H54 (cell line): ENCODE measurements at regions not wholly inside any gene's neighbourhood (a gene's known extent, or its start where the extent isn't known, plus 50 kb on each side); places are given as distances from the start of the nearest gene placed in this dataset.
"Not testable (repeated sequence)": the region's sequence is repeated elsewhere in the genome, so short reads cannot be mapped to it uniquely, and the experiment has no call there.

Experiments used
- DNase-seq: peaks from one replicate; pipeline ENCODE4 v3.0.0; 2011; ENCODE audit warnings: low spot score, mixed read lengths; ENCODE audit not compliant: insufficient read length
- FAIRE-seq: peaks from 3 replicates; lab custom pipeline; 2011; peaks lifted over from hg19 to GRCh38; lab: Jason Lieb, UNC
- POLR2A ChIP-seq: IDR thresholded peaks from 2 replicates; pipeline ENCODE4 v1.6.1; 2011; ENCODE audit warnings: low read depth, mild to moderate bottlenecking, low read length

- FAIRE-seq, result no peak
- no peak for DNase-seq
- TF ChIP-seq POLR2A, result no peak
Observed at GRCh38 chr5:116880601-116881000, 306.0 kb upstream of the SEMA6A start.

GRCh38 chr5:116880150-116880549 lies 305.5 kb upstream of the SEMA6A start:
- TF ChIP-seq POLR2A, result no peak
- DNase-seq (no peak), FAIRE-seq (no peak)

GRCh38 chr5:116876240-116876840 lies 301.7 kb upstream of the SEMA6A start:
- no peak for TF ChIP-seq POLR2A
- DNase-seq (no peak), FAIRE-seq (no peak)

GRCh38 chr5:116872986-116873385 lies 298.4 kb upstream of the SEMA6A start:
- DNase-seq (no peak), FAIRE-seq (no peak)
- TF ChIP-seq POLR2A, result no peak

GRCh38 chr5:116872486-116872885 lies 297.9 kb upstream of the SEMA6A start:
- FAIRE-seq, result no peak
- DNase-seq, result no peak

GRCh38 chr5:116867825-116868224 lies 293.2 kb upstream of the SEMA6A start:
- FAIRE-seq, DNase-seq: not testable (repeated sequence)

More at GRCh38 chr5:116872486-116872885, 297.9 kb upstream of the SEMA6A start:
- no peak for TF ChIP-seq POLR2A

GRCh38 chr5:116865651-116866050 lies 291.0 kb upstream of the SEMA6A start:
- no peak for DNase-seq
- TF ChIP-seq POLR2A, result no peak
- FAIRE-seq, result no peak

GRCh38 chr5:116864838-116865190 lies 290.2 kb upstream of the SEMA6A start:
- DNase-seq, result no peak
- no peak for TF ChIP-seq POLR2A
- FAIRE-seq, result no peak

- no peak for TF ChIP-seq POLR2A
- FAIRE-seq (no peak), DNase-seq (no peak)
Observed at GRCh38 chr5:116864157-116864837, 289.7 kb upstream of the SEMA6A start.

GRCh38 chr5:116862632-116863455 lies 288.2 kb upstream of the SEMA6A start:
- no peak for TF ChIP-seq POLR2A
- DNase-seq (no peak), FAIRE-seq (no peak)

GRCh38 chr5:116861666-116862065 lies 287.0 kb upstream of the SEMA6A start:
- no peak for FAIRE-seq

GRCh38 chr5:116861097-116861496 lies 286.5 kb upstream of the SEMA6A start:
- no peak for TF ChIP-seq POLR2A
- DNase-seq (no peak), FAIRE-seq (no peak)

More at GRCh38 chr5:116861666-116862065, 287.0 kb upstream of the SEMA6A start:
- DNase-seq, result no peak
- no peak for TF ChIP-seq POLR2A

GRCh38 chr5:116859666-116860320 lies 285.2 kb upstream of the SEMA6A start:
- TF ChIP-seq POLR2A, result no peak
- FAIRE-seq, result no peak
- DNase-seq, result no peak

- DNase-seq, result no peak
- FAIRE-seq, result no peak
- TF ChIP-seq POLR2A, result no peak
Observed at GRCh38 chr5:116858705-116859333, 284.2 kb upstream of the SEMA6A start.

GRCh38 chr5:116858020-116858419 lies 283.4 kb upstream of the SEMA6A start:
- DNase-seq, FAIRE-seq: not testable (repeated sequence)
